ENCODE measurements at regions not wholly inside any gene's neighbourhood (a gene's known extent, or its start where the extent isn't known, plus 50 kb on each side); places are given as distances from the start of the nearest gene placed in this dataset.

DNA sequence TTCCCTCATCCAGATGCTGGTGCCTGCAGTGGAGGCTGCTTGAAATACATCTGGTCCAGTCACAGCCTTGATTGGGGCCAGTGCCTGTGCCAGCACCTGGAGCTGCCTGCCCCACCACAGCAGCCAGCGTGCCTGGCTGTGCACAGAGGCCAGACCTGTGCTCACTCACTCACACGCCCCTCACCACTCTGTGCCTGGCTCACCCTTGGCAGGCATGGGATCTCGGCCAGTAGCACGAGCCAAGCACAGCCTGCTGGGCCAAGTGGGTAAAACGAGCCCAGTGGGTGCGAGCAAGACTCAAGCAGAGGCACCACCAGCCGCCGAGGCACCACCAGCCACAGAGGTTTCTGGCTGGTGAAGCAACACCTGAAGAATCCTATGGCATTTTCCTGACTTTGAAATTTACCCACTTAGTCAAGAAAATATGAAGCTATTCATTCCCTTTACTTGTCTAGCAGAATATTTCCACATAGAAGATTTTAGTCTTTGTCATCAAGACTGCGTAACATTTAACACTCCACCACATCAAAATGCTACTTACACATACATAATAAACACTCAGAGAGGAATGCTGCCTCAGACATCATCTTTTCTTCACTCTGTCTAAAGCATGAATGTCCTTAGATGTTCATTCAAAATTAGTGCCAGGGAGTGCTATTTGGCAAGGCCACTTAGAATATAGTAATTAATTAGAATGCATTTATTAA lies 424.3 kb upstream of the FAT3 start:
- H3K27me3 ChIP-seq (ENCODE audit: insufficient read depth, low read length): no peaks in the 10 kb centered on the region
- no peak overlapping the region for H3K4me3 ChIP-seq (ENCODE audit: low read length)
- H3K9ac ChIP-seq (ENCODE audit: low read depth, low read length): no peak overlapping the region
- H3K36me3 ChIP-seq (ENCODE audit: insufficient read depth, low read depth, low read length): no peaks in the 10 kb centered on the region
- no peaks in the 10 kb centered on the region for H3K9me3 ChIP-seq (ENCODE audit: insufficient read depth, low read depth, low read length)
- H3K27ac ChIP-seq (ENCODE audit: low read length): no peak overlapping the region
- H3K4me1 ChIP-seq (ENCODE audit: insufficient read depth, low read length): peaks cover 22% of the 10 kb centered on the region; the same call in 1 of the 2 replicates

DNA sequence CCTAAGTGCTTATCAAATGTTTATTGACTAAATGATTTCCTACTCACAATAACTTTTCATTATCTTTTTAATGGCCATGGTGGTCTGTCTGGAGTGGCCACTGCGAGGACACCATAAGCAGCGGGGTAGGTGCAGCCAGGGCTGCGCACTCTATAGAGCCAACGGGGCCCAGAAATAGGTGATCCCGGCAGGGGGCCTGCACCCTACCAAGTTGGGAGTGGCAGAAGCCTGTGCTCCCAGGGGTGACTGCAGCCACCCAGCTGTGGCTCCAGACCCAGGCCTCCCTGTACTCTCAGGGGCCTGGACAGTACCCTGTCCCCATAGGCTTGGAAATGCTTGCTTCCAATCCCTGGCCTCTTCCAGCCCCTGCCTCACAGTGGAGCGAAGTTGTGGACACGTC lies 426.4 kb upstream of the FAT3 start:
- Histone ChIP-seq H3K27me3 (ENCODE audit: insufficient read depth, low read length) (no peaks in the 10 kb centered on the region), H3K4me3 (ENCODE audit: low read length) (no peak overlapping the region), H3K27ac (ENCODE audit: low read length) (no peak overlapping the region), H3K4me1 (ENCODE audit: insufficient read depth, low read length) (peaks cover 8% of the 10 kb centered on the region; the same call in 1 of the 2 replicates), H3K9ac (ENCODE audit: low read depth, low read length) (no peak overlapping the region), H3K36me3 (ENCODE audit: insufficient read depth, low read depth, low read length) (no peaks in the 10 kb centered on the region), H3K9me3 (ENCODE audit: insufficient read depth, low read depth, low read length) (no peaks in the 10 kb centered on the region)

GRCh38 chr11:91796999-91797398 lies 427.6 kb upstream of the FAT3 start:
- no peak overlapping the region for H3K27ac ChIP-seq (ENCODE audit: low read length)
- no peaks in the 10 kb centered on the region for H3K9me3 ChIP-seq (ENCODE audit: insufficient read depth, low read depth, low read length)
- H3K36me3 ChIP-seq (ENCODE audit: insufficient read depth, low read depth, low read length): no peaks in the 10 kb centered on the region
- no peaks in the 10 kb centered on the region for H3K4me1 ChIP-seq (ENCODE audit: insufficient read depth, low read length)
- H3K4me3 ChIP-seq (ENCODE audit: low read length): no peak overlapping the region
- no peak overlapping the region for H3K9ac ChIP-seq (ENCODE audit: low read depth, low read length)
- no peaks in the 10 kb centered on the region for H3K27me3 ChIP-seq (ENCODE audit: insufficient read depth, low read length)

GRCh38 chr11:91795139-91795887 lies 429.3 kb upstream of the FAT3 start:
- Histone ChIP-seq H3K4me1 (ENCODE audit: insufficient read depth, low read length) (no peaks in the 10 kb centered on the region), H3K9ac (ENCODE audit: low read depth, low read length) (no peak overlapping the region)

DNA sequence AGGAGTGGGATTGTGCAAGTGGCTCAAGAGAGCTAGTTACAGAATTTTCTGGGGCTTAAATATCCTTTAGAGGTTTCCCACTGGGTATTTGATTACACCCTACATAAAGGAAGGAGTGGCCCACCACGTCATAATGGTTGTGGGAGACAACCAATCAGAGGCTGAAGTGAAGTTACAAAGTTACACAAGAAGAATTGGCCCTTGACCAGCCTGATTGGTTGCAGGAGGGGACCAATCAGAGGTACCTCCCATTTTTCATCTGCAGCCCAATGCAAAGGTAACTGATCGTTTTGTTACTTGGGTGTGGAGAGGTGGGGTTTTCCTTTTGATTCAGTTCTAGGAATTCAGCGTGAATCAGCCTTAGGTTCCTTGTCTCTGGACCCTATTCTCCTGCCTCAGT lies 430.5 kb upstream of the FAT3 start:
- H3K4me1 ChIP-seq (ENCODE audit: insufficient read depth, low read length): no peaks in the 10 kb centered on the region
- no peak overlapping the region for H3K27ac ChIP-seq (ENCODE audit: low read length)

More at GRCh38 chr11:91795139-91795887, 429.3 kb upstream of the FAT3 start:
- H3K36me3 ChIP-seq (ENCODE audit: insufficient read depth, low read depth, low read length): no peaks in the 10 kb centered on the region
- no peaks in the 10 kb centered on the region for H3K27me3 ChIP-seq (ENCODE audit: insufficient read depth, low read length)
- H3K9me3 ChIP-seq (ENCODE audit: insufficient read depth, low read depth, low read length): no peaks in the 10 kb centered on the region
- no peak overlapping the region for H3K4me3 ChIP-seq (ENCODE audit: low read length)
- H3K27ac ChIP-seq (ENCODE audit: low read length): no peak overlapping the region

GRCh38 chr11:91792779-91793262 lies 431.8 kb upstream of the FAT3 start:
- Histone ChIP-seq H3K36me3 (ENCODE audit: insufficient read depth, low read depth, low read length) (no peaks in the 10 kb centered on the region), H3K9me3 (ENCODE audit: insufficient read depth, low read depth, low read length) (no peaks in the 10 kb centered on the region), H3K4me1 (ENCODE audit: insufficient read depth, low read length) (no peaks in the 10 kb centered on the region), H3K9ac (ENCODE audit: low read depth, low read length) (no peak overlapping the region), H3K27ac (ENCODE audit: low read length) (no peak overlapping the region), H3K4me3 (ENCODE audit: low read length) (no peak overlapping the region), H3K27me3 (ENCODE audit: insufficient read depth, low read length) (no peaks in the 10 kb centered on the region)

More for the DNA sequence above, 430.5 kb upstream of the FAT3 start:
- no peaks in the 10 kb centered on the region for H3K9me3 ChIP-seq (ENCODE audit: insufficient read depth, low read depth, low read length)
- no peaks in the 10 kb centered on the region for H3K36me3 ChIP-seq (ENCODE audit: insufficient read depth, low read depth, low read length)
- no peak overlapping the region for H3K9ac ChIP-seq (ENCODE audit: low read depth, low read length)
- H3K4me3 ChIP-seq (ENCODE audit: low read length): no peak overlapping the region
- H3K27me3 ChIP-seq (ENCODE audit: insufficient read depth, low read length): no peaks in the 10 kb centered on the region

DNA sequence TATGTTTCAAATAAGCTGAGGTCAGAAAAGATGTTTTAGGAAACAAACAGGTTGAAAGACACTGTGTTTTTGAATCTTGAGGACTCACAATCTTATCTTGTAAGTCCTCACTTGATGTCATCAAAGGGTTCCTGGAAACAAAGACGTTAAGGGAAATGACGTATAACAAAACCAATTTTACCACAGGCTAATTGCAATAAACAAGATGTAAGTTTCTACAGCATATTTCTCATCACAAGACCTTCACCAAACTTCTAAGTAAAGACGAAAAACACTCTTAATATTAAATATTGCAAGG lies 433.5 kb upstream of the FAT3 start:
- Histone ChIP-seq H3K36me3 (ENCODE audit: insufficient read depth, low read depth, low read length) (no peaks in the 10 kb centered on the region), H3K9me3 (ENCODE audit: insufficient read depth, low read depth, low read length) (no peaks in the 10 kb centered on the region), H3K4me3 (ENCODE audit: low read length) (no peak overlapping the region), H3K27me3 (ENCODE audit: insufficient read depth, low read length) (no peaks in the 10 kb centered on the region), H3K4me1 (ENCODE audit: insufficient read depth, low read length) (no peaks in the 10 kb centered on the region), H3K27ac (ENCODE audit: low read length) (no peak overlapping the region), H3K9ac (ENCODE audit: low read depth, low read length) (no peak overlapping the region)

GRCh38 chr11:91790346-91791170 lies 434.1 kb upstream of the FAT3 start:
- Histone ChIP-seq H3K27ac (ENCODE audit: low read length) (no peak overlapping the region), H3K9me3 (ENCODE audit: insufficient read depth, low read depth, low read length) (no peaks in the 10 kb centered on the region), H3K27me3 (ENCODE audit: insufficient read depth, low read length) (no peaks in the 10 kb centered on the region), H3K4me1 (ENCODE audit: insufficient read depth, low read length) (no peaks in the 10 kb centered on the region), H3K9ac (ENCODE audit: low read depth, low read length) (no peak overlapping the region), H3K36me3 (ENCODE audit: insufficient read depth, low read depth, low read length) (no peaks in the 10 kb centered on the region), H3K4me3 (ENCODE audit: low read length) (no peak overlapping the region)

GRCh38 chr11:91788764-91789163 lies 435.9 kb upstream of the FAT3 start:
- Histone ChIP-seq H3K9ac (ENCODE audit: low read depth, low read length) (no peak overlapping the region), H3K4me1 (ENCODE audit: insufficient read depth, low read length) (no peaks in the 10 kb centered on the region), H3K9me3 (ENCODE audit: insufficient read depth, low read depth, low read length) (peaks cover 9% of the 10 kb centered on the region; the same call in 1 of the 2 replicates), H3K27ac (ENCODE audit: low read length) (no peak overlapping the region), H3K4me3 (ENCODE audit: low read length) (no peak overlapping the region), H3K36me3 (ENCODE audit: insufficient read depth, low read depth, low read length) (no peaks in the 10 kb centered on the region), H3K27me3 (ENCODE audit: insufficient read depth, low read length) (no peaks in the 10 kb centered on the region)

DNA sequence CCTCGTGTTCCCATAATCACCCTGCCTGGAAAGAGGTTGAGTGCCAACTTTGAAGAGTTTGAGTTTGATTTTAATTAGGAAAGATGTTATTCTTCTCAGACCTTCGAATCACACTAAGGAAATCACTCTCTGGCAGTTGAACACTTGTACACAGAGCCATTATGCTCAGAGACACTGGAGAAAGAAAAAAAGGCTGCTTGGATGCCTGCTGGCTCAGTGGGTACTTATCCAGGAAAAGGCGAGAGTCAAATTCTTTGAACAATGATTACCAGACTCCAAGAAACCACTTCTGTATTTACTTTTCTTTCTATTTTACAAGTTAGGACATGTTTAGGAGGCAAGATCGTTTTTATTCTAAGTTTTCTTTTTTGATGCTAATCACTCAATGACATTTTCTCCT lies 438.5 kb upstream of the FAT3 start:
- Histone ChIP-seq H3K4me3 (ENCODE audit: low read length) (no peak overlapping the region), H3K27ac (ENCODE audit: low read length) (no peak overlapping the region), H3K4me1 (ENCODE audit: insufficient read depth, low read length) (no peaks in the 10 kb centered on the region), H3K27me3 (ENCODE audit: insufficient read depth, low read length) (no peaks in the 10 kb centered on the region), H3K9me3 (ENCODE audit: insufficient read depth, low read depth, low read length) (peaks cover 18% of the 10 kb centered on the region), H3K36me3 (ENCODE audit: insufficient read depth, low read depth, low read length) (no peaks in the 10 kb centered on the region), H3K9ac (ENCODE audit: low read depth, low read length) (no peak overlapping the region)

- no peaks in the 10 kb centered on the region for H3K36me3 ChIP-seq (ENCODE audit: insufficient read depth, low read depth, low read length)
- no peaks in the 10 kb centered on the region for H3K4me1 ChIP-seq (ENCODE audit: insufficient read depth, low read length)
- no peaks in the 10 kb centered on the region for H3K27me3 ChIP-seq (ENCODE audit: insufficient read depth, low read length)
- H3K9ac ChIP-seq (ENCODE audit: low read depth, low read length): no peak overlapping the region
- H3K4me3 ChIP-seq (ENCODE audit: low read length): no peak overlapping the region
- H3K27ac ChIP-seq (ENCODE audit: low read length): no peak overlapping the region
- H3K9me3 ChIP-seq (ENCODE audit: insufficient read depth, low read depth, low read length): peaks cover 18% of the 10 kb centered on the region
Observed at GRCh38 chr11:91783173-91783572, 441.4 kb upstream of the FAT3 start.

Measured in iPS-20b (cell line).